ENCODE measurements at regions not wholly inside any gene's neighbourhood (a gene's known extent, or its start where the extent isn't known, plus 50 kb on each side); places are given as distances from the start of the nearest gene placed in this dataset.

DNA sequence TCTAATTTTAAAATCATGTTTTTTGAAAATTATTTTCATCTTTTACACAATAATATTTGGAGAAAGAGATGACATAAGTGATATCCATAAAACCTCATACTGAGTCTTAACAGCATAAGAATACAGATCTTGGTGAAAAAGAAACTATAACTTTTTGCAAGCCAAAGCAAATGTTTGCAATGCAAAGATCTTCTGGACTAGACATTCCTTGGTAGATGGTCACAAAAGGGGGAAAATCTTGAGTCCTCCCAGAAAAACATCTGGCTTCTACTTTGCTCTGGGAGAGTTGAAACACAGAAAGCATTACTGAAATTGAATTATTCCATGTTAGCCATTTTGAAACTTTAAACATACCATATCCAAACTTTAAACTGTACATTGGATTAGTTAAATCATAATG is 308.2 kb downstream of the ANXA1 start:
- no peak for DNase-seq (ENCODE audit: low read depth)

DNA sequence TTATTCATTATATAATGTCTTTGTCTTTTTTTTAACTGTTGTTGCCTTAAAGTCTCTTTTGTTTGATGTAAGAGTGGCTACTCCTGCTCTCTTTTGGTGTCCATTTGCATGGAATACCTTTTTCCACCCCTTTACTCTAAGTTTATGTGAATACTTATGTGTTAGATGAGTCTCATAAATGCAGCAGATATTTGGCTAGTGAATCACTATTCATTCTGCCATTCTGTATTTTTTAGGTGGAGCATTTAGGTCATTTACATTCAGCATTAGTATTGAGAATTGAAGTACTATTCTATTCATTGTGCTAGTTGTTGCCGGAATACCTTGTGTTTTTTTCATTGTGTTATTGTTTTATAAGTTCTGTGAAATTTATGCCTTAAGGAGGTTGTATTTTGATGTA is 317.1 kb downstream of the ANXA1 start:
- no peak for DNase-seq (ENCODE audit: low read depth)

- DNase-seq (ENCODE audit: low read depth): no peak
These were observed 319.1 kb downstream of the ANXA1 start for GRCh38 chr9:73470766-73471165.

DNA sequence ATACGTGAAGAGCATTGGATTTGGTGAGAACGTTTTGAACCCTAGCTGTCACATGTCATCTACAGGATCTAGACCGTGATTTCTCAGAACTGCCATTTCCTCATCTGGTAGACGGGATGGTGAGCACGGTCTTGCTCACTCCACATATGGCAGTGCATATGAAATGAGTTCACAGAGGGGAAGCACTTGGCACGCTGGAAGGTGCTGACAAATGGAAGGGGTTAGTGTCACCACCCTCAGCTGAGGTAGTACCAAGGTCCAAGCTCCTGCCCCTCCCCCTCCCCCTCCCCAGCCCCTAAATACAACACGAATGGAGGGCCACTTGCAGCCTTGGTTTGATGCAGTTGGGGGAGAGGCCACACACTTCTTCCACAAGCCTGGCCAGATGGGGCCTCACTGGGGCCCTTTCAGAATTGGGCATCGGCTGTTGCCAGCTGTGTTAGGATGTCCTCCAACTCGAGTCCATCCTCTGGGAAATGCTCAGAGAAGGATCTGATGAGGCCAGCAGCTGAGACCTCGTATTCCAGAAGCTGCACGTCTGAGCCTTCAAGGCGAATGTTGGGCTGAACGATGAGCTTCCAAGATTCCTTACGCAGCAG is 322.4 kb downstream of the ANXA1 start:
- no peak for DNase-seq (ENCODE audit: low read depth)

- DNase-seq (ENCODE audit: low read depth): no peak
These were observed 323.0 kb downstream of the ANXA1 start for GRCh38 chr9:73474625-73475024.

- no peak for DNase-seq (ENCODE audit: low read depth)
These were observed 343.2 kb downstream of the ANXA1 start for GRCh38 chr9:73494894-73495293.

- DNase-seq (ENCODE audit: low read depth): no peak
These were observed 346.1 kb downstream of the ANXA1 start for GRCh38 chr9:73497796-73498195.

GRCh38 chr9:73515216-73515615 is 363.6 kb downstream of the ANXA1 start:
- no peak for DNase-seq (ENCODE audit: low read depth)

DNA sequence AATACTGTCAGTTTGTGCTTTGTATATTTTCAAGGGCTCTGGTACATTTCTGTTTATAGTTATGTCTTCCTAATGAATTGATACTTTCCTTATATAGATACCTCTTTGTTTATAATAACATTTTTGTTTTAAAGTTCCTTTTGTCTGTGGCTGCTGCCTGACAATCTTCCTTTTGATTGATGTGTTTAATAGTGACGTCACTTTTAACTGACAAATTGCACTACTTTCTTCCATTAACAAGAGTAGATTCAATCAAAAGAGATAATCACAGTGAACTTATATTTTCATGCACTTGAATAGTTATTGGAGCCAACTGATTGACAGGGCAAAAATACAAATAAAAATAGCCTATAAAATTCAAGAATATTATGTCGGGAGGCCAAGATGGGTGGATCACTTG is 371.7 kb downstream of the ANXA1 start:
- no peak for DNase-seq (ENCODE audit: low read depth)

- DNase-seq (ENCODE audit: low read depth): no peak
These were observed 373.7 kb downstream of the ANXA1 start for GRCh38 chr9:73525350-73525749.

DNA sequence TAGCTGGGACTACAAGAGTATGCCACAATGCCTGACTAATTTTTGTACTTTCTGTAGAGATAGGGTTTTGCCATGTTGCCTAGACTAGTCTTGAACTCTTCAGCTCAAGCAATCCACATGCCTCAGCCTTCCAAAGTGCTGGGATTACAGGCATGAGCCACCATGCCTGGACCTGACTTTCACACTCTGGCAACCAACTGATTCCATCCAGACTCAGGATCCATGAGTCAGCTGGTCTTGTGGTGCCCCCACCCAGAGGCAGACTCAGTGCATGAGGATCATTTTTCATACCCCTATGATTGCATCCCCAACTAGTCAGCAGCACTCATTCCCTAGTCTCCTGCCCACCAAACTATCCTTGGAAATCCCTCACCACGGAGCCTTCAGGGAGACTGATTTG is 375.9 kb downstream of the ANXA1 start:
- DNase-seq (ENCODE audit: low read depth): no peak

GRCh38 chr9:73528926-73529325 is 377.3 kb downstream of the ANXA1 start:
- no peak for DNase-seq (ENCODE audit: low read depth)

DNA sequence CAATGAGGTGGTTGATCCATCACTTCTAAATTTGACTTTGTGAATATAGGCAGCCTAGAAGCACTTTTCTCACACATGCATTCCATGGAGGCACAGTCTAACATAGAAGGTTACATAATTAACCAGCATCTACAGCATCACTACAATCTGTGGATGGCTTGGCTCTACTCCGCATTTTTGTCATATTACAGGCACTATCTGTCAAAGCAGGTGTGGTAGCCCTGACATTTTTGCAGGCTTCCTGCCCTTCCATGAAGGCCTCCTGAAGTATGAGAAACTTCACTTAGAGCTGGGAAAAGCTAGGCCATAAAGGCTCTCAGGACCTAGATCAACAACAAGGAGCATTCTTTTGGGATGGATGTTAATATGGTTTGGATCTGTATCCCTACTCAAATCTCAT is 378.0 kb downstream of the ANXA1 start:
- no peak for DNase-seq (ENCODE audit: low read depth)

- no peak for DNase-seq (ENCODE audit: low read depth)
These were observed 379.4 kb downstream of the ANXA1 start for GRCh38 chr9:73531051-73531532.

DNA sequence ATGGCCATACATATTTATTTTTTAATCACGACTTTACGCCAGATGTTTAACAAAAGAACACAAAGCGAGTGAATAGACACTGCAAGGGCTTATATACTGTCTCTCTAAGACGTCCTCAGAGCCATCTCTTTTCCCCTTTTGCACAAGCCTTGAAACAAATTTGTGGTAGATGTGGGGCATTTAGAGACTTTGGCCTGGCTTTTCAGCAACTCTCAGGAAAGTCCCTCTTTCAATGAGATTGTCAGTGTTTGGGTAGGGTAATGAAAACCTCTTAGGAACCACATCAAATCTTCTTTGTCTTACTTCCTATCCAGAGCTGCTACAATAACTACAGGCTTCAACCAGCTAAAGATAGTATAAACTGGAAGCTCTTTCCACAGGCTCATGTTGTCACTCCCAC is 380.0 kb downstream of the ANXA1 start:
- DNase-seq (ENCODE audit: low read depth): no peak

DNA sequence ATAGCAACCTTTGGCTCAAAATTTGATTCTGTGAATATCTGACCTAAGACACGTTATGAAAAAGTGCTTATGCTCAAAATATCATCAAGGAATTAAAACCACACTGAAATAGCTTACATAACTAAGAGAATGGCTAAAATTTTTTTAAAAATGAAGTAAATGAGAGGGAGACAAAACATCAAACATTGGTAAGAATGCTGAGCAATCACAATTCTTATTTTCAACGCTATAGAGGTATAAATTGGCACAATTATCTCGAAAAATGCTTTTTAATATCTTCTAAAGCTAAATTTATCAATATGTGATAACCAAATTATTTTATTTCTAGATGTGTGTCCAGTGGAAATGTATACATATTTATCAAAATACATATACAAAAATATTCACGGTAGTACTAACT is 381.3 kb downstream of the ANXA1 start:
- no peak for DNase-seq (ENCODE audit: low read depth)

GRCh38 chr9:73536403-73536802 is 384.7 kb downstream of the ANXA1 start:
- DNase-seq (ENCODE audit: low read depth): no peak

GRCh38 chr9:73537561-73537960 is 385.9 kb downstream of the ANXA1 start:
- DNase-seq (ENCODE audit: low read depth): no peak

GRCh38 chr9:73539881-73540390 is 388.3 kb downstream of the ANXA1 start:
- DNase-seq (ENCODE audit: low read depth): no peak

- no peak for DNase-seq (ENCODE audit: low read depth)
These were observed 390.3 kb downstream of the ANXA1 start for GRCh38 chr9:73541923-73542322.

DNA sequence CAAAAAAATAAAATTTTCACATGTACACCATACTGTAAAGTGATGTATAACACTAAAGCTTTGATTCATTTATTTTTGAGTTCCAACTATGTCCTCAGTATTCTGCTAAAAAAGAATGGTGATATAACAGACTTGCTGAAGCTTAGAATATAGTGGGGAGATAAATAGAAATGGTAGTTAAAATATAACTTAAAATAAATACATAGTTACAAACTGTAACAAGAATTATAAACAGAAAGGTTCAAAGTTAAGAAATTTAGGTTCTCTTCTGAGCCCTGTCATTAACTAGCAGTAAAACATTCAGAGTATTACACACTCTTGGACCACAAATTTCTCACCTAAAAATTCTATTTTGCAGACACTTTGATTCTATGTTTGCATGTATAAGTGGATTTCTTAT is 392.1 kb downstream of the ANXA1 start:
- DNase-seq (ENCODE audit: low read depth): no peak

DNA sequence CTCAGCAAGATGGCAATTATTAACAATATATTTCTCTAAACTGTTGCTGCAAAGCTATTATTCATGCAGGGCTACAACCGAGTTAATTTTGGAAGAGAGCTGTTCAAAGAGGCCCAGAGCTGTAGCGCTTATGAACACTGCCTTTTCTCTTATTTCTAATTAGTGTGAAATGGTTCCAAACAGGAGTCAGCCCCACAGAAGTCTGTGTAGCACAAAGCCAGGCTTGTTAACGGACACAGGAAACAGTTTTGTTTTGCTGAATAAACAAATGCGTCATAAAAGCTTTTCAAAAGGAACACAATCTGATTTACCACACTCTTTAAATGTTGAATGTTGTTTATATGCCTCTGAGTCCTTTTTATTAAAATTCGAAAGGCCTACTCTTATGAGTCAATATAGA is 396.5 kb downstream of the ANXA1 start:
- no peak for DNase-seq (ENCODE audit: low read depth)

- DNase-seq (ENCODE audit: low read depth): no peak
These were observed 398.3 kb downstream of the ANXA1 start for GRCh38 chr9:73549991-73550390.

- DNase-seq (ENCODE audit: low read depth): no peak
These were observed 401.6 kb downstream of the ANXA1 start for GRCh38 chr9:73553295-73553694.
